Astrocyte of the spinal cord (primary cell): ENCODE measurements at regions not wholly inside any gene's neighbourhood (a gene's known extent, or its start where the extent isn't known, plus 50 kb on each side); places are given as distances from the start of the nearest gene placed in this dataset.

Experiments used
- DNase-seq: peaks from one replicate; pipeline ENCODE4 v3.0.0; 2011; ENCODE audit warnings: low read depth, low spot score
- H3K4me3 ChIP-seq: 2 replicates; pipeline ENCODE4 v1.5.1; 2011; ENCODE audit warnings: low read depth, mild to moderate bottlenecking, low read length, moderate library complexity
- CTCF ChIP-seq: IDR thresholded peaks from 2 replicates; pipeline ENCODE4 v1.5.1; 2012; ENCODE audit warnings: low read depth, mild to moderate bottlenecking, low read length, inconsistent platforms
- in situ Hi-C: cut with HindIII; loops from 2 replicates; pipeline ENCODE4 v1.10.0; 2017; ENCODE audit warnings: low sequenced_read_pairs

DNA sequence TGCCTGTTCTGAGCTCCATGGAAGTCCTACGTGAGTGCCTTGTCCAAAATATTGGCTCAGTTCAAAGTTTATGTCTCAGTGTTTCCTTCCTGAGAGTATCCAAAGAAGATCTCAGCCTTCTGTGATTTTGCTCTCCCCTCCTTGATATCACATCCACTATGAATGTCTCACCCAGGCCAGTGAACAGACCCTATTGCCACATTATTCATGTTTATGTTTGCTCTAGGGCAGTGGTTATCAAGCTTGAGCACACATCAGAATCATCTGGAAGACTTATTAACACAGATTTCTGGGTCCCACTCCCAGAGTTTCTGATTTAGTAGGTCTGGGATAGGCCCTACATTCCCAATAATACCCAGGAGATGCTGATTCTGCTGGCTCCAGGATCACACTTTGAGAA lies 145.0 kb upstream of the FGGY start:
- no peak for DNase-seq
- H3K4me3 ChIP-seq = no peak overlapping the region
- TF ChIP-seq CTCF = no peak
- in situ Hi-C loops = no loop called here

GRCh38 chr1:59152511-59152910 lies 144.4 kb upstream of the FGGY start:
- H3K4me3 ChIP-seq = no peak overlapping the region
- TF ChIP-seq CTCF = no peak
- DNase-seq = no peak
- in situ Hi-C loops = no loop called here

DNA sequence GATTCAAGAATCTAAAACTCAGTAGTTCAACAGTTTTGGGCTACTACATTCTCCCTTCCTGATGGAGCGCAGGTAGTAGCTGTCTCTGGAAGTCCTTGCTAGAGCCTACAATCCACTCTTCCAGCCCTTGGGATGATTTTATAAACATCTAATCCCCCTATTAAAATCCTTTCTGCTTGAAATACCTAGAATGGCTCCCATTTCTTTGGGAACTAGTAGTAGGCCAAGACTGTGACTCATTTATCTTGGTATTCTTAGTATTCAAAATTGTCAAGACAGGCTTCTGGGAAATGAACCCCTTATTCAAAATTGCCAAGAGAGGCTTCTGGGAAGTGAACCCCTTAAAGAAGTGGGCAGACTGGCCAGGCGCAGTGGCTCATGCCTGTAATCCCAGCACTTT lies 142.5 kb upstream of the FGGY start:
- H3K4me3 ChIP-seq = no peak overlapping the region
- in situ Hi-C loops = no loop called here
- DNase-seq = no peak
- no peak for TF ChIP-seq CTCF

GRCh38 chr1:59155351-59155750 lies 141.5 kb upstream of the FGGY start:
- DNase-seq = no peak
- no peak overlapping the region for H3K4me3 ChIP-seq
- TF ChIP-seq CTCF = no peak
- in situ Hi-C loops = no loop called here

GRCh38 chr1:59156051-59156450 lies 140.8 kb upstream of the FGGY start:
- TF ChIP-seq CTCF = no peak
- no peak for DNase-seq
- H3K4me3 ChIP-seq = no peak overlapping the region
- in situ Hi-C loops = no loop called here

GRCh38 chr1:59156526-59157199 lies 140.2 kb upstream of the FGGY start:
- H3K4me3 ChIP-seq = no peak overlapping the region
- in situ Hi-C loops = no loop called here
- DNase-seq = peak; percentile 93
- no peak for TF ChIP-seq CTCF
